ENCODE measurements at regions not wholly inside any gene's neighbourhood (a gene's known extent, or its start where the extent isn't known, plus 50 kb on each side); places are given as distances from the start of the nearest gene placed in this dataset.
"Not testable (repeated sequence)": the region's sequence is repeated elsewhere in the genome, so short reads cannot be mapped to it uniquely, and the experiment has no call there.

DNA sequence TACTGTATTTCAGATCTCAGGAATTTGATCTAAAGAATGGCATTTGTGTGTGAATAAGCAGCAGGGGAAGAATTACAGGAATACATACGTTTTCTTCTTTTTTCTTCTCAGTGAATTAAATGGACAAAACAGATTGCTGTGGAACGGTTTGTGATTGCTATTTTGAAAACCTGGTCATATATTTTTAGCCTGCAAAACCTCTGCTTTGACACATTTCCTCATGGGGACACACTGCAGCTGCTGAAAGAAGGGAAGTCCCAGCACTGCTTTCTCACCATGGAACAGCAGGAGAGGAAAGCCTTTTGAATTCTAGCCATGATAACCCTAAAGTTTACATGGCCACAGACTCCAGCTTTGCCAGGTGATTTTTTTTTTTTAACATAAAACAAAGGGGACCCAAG, 315.0 kb downstream of the OXSM start:
- Mint-ChIP-seq H3K36me3 (no peaks in the 10 kb centered on the region), H3K4me1 (no peaks in the 10 kb centered on the region), H3K4me3 (no peak overlapping the region), H3K9me3 (peaks cover 2% of the 10 kb centered on the region), H3K27me3 (no peaks in the 10 kb centered on the region), H3K27ac (no peak overlapping the region)
- DNase-seq (no peak), ATAC-seq (ENCODE audit: low read depth) (no peak)
- POLR2A ChIA-PET, result no interaction called here

DNA sequence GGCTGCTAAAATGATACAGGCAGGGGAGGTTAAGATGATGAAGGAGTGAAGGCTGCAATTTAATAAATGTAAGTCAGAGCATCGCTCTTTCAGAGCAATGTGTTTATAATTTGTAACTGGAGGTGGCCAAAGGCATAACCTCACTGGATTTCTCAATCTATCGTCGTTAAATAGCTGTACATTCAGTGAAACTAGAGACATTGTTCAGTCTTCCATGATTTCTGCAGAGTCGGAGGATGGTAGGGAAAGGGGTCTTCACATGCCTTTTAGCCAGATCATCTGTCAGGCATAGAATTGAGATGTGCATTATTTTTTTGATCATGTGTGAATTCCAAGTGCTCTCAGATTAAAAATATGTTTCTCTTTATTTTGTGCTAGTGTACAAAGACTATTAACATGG, 315.4 kb downstream of the OXSM start:
- POLR2A ChIA-PET, result no interaction called here
- Mint-ChIP-seq H3K36me3 (no peaks in the 10 kb centered on the region), H3K27me3 (no peaks in the 10 kb centered on the region), H3K27ac (no peak overlapping the region), H3K4me3 (no peak overlapping the region), H3K9me3 (peaks cover 2% of the 10 kb centered on the region), H3K4me1 (no peaks in the 10 kb centered on the region)
- ATAC-seq (ENCODE audit: low read depth) (no peak), DNase-seq (no peak)

DNA sequence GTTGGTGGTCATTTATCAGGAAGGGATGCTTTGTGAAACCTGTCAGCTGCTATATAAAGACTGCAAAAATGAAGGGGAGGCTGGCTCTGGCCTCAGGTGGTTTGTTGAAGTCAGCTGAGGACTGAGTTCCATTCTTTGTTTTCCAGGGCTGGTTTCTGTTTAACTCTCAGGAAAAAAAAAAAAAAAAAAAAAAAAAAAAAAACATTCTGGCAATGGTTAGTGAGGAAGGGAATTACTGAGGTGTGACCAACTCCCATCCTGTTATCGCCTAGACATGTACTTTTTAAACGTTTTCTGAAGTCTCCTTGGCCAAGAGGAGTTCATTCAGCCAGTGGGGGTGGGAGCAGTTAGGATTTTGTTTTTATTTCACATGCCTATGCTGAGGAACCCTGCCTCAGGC, 316.3 kb downstream of the OXSM start:
- POLR2A ChIA-PET, result no interaction called here
- Mint-ChIP-seq H3K4me1 (no peaks in the 10 kb centered on the region), H3K9me3 (peaks cover 2% of the 10 kb centered on the region), H3K27ac (no peak overlapping the region), H3K36me3 (no peaks in the 10 kb centered on the region), H3K27me3 (no peaks in the 10 kb centered on the region), H3K4me3 (no peak overlapping the region)
- ATAC-seq (ENCODE audit: low read depth) (no peak), DNase-seq (no peak)

DNA sequence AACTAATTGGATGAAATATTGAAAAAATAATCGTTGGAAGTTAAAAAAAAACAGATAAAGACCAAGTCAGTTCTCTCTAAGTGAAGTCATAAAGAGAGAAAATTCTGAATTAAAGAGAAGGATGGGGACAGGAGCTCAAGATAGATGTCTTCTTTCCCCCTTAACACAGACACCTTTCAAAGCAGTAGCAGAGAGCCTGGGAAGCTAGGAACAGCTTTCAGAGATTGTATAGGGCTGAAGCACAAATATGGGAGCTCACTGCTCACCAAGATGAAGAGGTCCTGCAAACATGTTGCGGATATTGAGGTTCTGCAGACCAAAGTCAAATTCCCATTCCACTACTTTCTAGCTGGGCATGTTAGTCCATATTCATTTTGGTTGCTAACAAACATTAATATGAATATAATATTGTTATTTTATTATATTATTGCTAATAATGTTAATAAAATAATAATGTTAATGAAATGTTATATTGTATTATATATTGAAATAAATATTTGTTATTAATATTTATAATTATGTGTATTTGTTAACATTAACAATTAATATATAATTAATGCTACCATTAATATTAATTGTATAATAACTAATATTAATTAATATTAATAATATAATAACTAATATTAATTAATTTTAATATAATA, 319.1 kb downstream of the OXSM start:
- ATAC-seq (ENCODE audit: low read depth), result no peak
- H3K36me3 Mint-ChIP-seq, result no peaks in the 10 kb centered on the region
- H3K9me3 Mint-ChIP-seq, result peaks cover 2% of the 10 kb centered on the region
- no peaks in the 10 kb centered on the region for H3K4me1 Mint-ChIP-seq
- DNase-seq, result no peak
- no peak overlapping the region for H3K27ac Mint-ChIP-seq
- no peaks in the 10 kb centered on the region for H3K27me3 Mint-ChIP-seq
- H3K4me3 Mint-ChIP-seq, result no peak overlapping the region
- POLR2A ChIA-PET, result no interaction called here

DNA sequence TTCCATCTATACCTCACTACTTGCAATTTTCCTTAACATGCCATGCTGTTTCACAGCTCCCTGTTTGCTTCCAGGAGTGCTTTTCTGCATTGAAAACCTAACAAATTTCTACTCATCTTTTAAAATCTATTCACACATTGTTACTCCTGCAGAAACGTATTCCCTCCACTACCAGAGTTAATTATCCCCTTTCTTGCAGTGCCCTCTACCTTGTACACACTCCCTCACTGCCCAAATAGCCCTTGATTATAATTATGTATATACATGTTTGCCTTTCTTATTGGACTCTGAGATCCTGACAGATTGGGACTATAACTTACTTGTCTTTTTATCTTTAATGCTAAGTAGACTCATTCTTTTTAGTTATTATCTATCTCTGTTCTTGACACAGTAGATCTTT, 325.0 kb downstream of the OXSM start:
- POLR2A ChIA-PET, result no interaction called here
- Mint-ChIP-seq H3K4me3 (no peak overlapping the region), H3K27ac (no peak overlapping the region), H3K27me3 (no peaks in the 10 kb centered on the region), H3K4me1 (no peaks in the 10 kb centered on the region), H3K36me3 (no peaks in the 10 kb centered on the region), H3K9me3 (no peaks in the 10 kb centered on the region)
- ATAC-seq (ENCODE audit: low read depth), result no peak
- DNase-seq, result no peak

DNA sequence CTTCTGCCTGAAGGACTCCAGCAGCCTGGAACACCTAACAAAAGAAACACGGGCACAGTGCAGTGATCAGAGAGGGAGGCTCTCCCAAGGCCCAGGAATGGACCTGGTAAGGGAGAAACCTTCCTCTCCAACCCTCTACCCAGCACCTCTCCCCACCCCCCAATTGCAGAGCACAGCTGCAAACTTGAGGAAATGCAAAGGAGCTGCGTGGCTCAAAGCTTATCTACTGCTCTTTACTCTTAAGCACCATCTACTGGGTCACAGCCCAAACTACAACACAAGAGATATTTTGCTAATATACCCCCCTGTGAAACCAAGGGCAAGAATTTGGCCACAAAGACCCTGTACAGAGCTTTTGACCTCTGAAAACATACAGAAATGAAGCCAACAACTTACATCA, 328.3 kb downstream of the OXSM start:
- no peaks in the 10 kb centered on the region for H3K9me3 Mint-ChIP-seq
- H3K27me3 Mint-ChIP-seq, result no peaks in the 10 kb centered on the region
- DNase-seq (no peak), ATAC-seq (ENCODE audit: low read depth) (no peak)
- no peaks in the 10 kb centered on the region for H3K4me1 Mint-ChIP-seq
- no peak overlapping the region for H3K4me3 Mint-ChIP-seq
- POLR2A ChIA-PET, result no interaction called here
- no peak overlapping the region for H3K27ac Mint-ChIP-seq
- no peaks in the 10 kb centered on the region for H3K36me3 Mint-ChIP-seq

DNA sequence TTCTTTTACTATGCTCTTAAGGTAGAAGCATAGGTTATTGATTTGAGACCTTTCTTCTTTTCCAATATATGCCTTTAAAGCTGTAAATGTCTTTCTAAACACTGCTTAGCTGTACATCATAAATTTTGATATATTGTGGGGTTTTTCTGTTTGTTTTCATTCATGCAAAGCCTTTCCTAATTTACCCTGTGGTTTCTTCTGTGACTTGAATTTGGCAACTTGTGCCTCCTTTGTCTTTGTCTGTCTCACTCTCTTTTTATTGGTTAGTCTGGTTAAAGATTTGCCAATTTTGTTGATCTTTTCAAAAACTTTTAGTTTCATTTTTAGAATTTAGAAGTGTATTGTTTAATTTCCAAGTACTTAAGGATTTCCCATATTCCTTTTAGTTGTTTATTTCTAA, 343.1 kb downstream of the OXSM start:
- POLR2A ChIA-PET, result no interaction called here

DNA sequence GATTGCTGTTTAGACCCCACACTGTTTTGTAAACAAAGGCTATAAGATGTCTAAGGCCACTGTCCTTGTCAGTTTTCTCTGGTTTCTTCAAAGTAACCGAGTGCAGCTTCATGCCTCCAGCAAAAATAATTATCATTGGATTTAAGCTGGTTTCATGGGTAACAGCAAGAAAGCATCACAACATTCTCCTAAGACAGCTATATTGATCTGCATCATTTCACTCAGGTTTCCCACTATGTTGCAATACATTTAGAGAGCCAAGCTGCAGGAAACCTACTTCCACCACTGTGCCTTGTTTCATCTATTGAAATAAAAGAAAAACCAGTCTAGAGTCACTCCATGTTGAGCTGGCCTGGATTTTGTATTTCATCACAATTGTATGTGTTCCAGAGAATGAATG, 351.4 kb downstream of the OXSM start:
- Mint-ChIP-seq H3K9me3 (peaks cover 10% of the 10 kb centered on the region), H3K36me3 (no peaks in the 10 kb centered on the region), H3K27me3 (no peaks in the 10 kb centered on the region), H3K4me3 (no peak overlapping the region), H3K4me1 (no peaks in the 10 kb centered on the region), H3K27ac (no peak overlapping the region)
- POLR2A ChIA-PET, result no interaction called here
- ATAC-seq (ENCODE audit: low read depth) (no peak), DNase-seq (no peak)

More for the DNA sequence above, 343.1 kb downstream of the OXSM start:
- Mint-ChIP-seq H3K27me3 (no peaks in the 10 kb centered on the region), H3K36me3 (no peaks in the 10 kb centered on the region), H3K27ac (no peak overlapping the region), H3K9me3 (peaks cover 4% of the 10 kb centered on the region), H3K4me3 (no peak overlapping the region), H3K4me1 (no peaks in the 10 kb centered on the region)
- no peak for DNase-seq
- no peak for ATAC-seq (ENCODE audit: low read depth)

DNA sequence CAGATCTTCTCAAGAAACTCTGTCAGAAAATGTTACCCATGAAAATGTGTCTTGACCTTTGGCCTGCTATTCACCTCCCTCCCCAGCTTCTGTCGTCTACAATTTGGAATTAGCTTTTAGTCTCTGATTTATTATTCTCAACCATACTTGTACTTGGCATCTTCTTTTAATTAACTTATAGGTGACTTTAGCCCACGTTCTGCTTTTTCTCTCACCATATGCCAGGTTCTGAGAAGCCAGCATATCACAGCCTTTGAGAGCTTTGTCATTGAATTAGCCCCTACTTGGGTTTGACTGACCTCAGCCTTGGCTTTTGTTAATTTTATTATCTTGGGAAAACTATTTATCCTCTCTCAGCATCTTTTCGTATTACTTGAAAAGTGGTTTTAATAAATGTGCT, 355.9 kb downstream of the OXSM start:
- POLR2A ChIA-PET, result no interaction called here
- Mint-ChIP-seq H3K4me1 (no peaks in the 10 kb centered on the region), H3K4me3 (no peak overlapping the region), H3K36me3 (no peaks in the 10 kb centered on the region), H3K27me3 (no peaks in the 10 kb centered on the region), H3K27ac (no peak overlapping the region), H3K9me3 (peaks cover 15% of the 10 kb centered on the region)
- no peak for DNase-seq
- no peak for ATAC-seq (ENCODE audit: low read depth)

DNA sequence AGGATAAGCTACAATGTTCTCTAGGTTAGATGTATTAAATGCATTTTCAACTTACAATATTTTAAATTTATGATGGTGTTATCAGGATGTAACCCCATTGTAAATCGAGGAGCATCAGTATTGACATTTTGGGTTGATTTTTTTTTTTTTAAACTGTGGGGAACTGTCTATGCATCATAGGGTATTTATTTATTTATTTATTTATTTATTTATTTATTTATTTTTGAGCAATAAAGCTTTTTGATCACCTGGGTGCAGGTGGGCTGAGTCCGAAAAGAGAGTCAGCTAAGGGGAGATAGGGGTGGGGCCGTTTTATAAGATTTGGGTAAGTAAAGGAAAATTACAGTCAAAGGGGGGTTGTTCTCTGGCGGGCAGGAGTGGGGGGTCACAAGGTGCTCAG, 367.5 kb downstream of the OXSM start:
- H3K36me3 Mint-ChIP-seq; H3K27me3 Mint-ChIP-seq; ATAC-seq (ENCODE audit: low read depth); H3K9me3 Mint-ChIP-seq; H3K27ac Mint-ChIP-seq; DNase-seq; H3K4me3 Mint-ChIP-seq; POLR2A ChIA-PET; H3K4me1 Mint-ChIP-seq: not testable (repeated sequence)

DNA sequence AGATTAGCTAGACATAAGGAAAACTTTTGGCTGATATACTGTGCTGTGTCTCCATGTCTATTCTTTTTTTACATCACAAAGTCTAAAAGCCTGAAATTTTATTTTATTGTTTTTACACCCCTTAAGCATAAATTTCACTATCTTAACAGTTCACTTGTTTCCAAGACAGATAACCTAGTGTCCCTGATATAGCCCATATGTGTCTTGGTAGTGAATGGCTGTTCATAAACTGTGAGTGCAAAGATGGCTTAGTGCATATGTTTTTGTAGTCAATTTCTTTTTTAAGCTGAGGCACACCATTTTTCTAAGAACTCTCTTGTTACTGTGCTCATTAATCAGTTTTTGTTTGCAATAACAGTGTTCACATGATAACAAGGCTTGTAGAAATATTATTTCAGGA, 381.1 kb downstream of the OXSM start:
- no peaks in the 10 kb centered on the region for H3K27me3 Mint-ChIP-seq
- H3K9me3 Mint-ChIP-seq, result no peaks in the 10 kb centered on the region
- POLR2A ChIA-PET, result no interaction called here
- no peak overlapping the region for H3K4me3 Mint-ChIP-seq
- ATAC-seq (ENCODE audit: low read depth) (no peak), DNase-seq (no peak)
- no peaks in the 10 kb centered on the region for H3K36me3 Mint-ChIP-seq
- no peaks in the 10 kb centered on the region for H3K4me1 Mint-ChIP-seq
- H3K27ac Mint-ChIP-seq, result no peak overlapping the region

DNA sequence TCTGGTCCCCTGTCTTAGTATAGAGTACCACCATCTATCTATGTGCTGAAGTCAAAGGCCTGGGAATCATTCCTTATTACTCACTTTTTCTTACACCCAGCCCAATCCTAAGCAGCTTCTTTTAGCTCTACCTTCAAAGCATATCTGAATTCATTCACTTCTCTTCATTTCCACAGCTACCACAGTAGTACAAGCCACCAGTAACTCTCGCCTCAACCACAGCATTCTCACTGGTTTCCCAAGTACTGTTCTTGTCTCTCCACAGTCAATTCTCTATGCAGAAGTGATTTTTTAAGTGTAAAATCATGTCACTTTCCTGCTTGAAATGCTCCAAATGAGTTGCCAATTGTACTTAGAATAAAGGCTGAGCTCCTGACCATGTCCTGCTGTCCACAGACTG, 401.7 kb downstream of the OXSM start:
- no peaks in the 10 kb centered on the region for H3K27me3 Mint-ChIP-seq
- no peak overlapping the region for H3K27ac Mint-ChIP-seq
- H3K9me3 Mint-ChIP-seq, result peaks cover 15% of the 10 kb centered on the region
- no peaks in the 10 kb centered on the region for H3K36me3 Mint-ChIP-seq
- no peak for DNase-seq
- no peaks in the 10 kb centered on the region for H3K4me1 Mint-ChIP-seq
- POLR2A ChIA-PET, result no interaction called here
- ATAC-seq (ENCODE audit: low read depth), result no peak
- H3K4me3 Mint-ChIP-seq, result no peak overlapping the region

DNA sequence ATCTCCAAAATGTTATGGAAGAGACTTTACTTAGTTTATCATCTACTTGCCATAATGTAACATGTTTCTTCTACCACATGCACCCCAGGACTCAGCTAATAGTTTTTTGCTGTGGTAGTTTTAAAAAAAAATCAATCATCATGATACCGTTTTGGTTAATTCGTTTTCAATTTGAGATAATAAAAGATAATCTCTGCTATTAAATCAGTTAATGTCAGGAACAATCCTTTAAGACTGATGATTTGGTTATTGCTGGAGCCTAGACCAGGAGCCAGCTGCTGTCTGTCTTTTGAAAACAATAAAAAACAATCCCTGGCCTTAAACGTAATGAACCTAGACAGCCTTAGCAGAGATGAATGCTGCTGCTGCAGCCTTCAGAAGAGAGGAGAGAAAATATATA, 403.7 kb downstream of the OXSM start:
- ATAC-seq (ENCODE audit: low read depth) (no peak), DNase-seq (no peak)
- POLR2A ChIA-PET, result no interaction called here
- H3K9me3 Mint-ChIP-seq, result peaks cover 9% of the 10 kb centered on the region
- no peaks in the 10 kb centered on the region for H3K4me1 Mint-ChIP-seq
- H3K27ac Mint-ChIP-seq, result no peak overlapping the region
- H3K27me3 Mint-ChIP-seq, result no peaks in the 10 kb centered on the region
- H3K4me3 Mint-ChIP-seq, result no peak overlapping the region
- H3K36me3 Mint-ChIP-seq, result no peaks in the 10 kb centered on the region

DNA sequence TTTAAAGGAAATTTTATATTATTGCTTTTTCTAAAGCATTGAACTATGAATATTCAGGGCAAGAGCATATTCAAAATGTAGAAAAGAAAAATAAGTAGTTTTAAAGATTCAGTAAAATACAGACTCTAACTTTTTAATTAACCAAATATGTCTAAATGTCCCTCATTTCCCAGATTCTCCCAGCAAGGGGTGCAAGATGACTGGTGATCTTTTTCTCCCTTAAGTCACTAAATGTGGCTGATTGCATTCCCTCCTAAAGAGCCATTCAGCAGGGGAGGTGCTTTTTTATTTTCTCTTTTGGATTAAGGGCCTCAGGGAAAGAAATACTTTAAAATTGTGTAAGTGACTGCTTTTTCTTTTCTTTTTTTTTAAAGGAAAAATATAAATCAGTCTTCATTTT, 406.9 kb downstream of the OXSM start:
- Mint-ChIP-seq H3K36me3 (no peaks in the 10 kb centered on the region), H3K9me3 (no peaks in the 10 kb centered on the region), H3K27ac (no peak overlapping the region), H3K4me3 (no peak overlapping the region), H3K4me1 (no peaks in the 10 kb centered on the region), H3K27me3 (no peaks in the 10 kb centered on the region)
- POLR2A ChIA-PET, result no interaction called here
- DNase-seq (no peak), ATAC-seq (ENCODE audit: low read depth) (no peak)

DNA sequence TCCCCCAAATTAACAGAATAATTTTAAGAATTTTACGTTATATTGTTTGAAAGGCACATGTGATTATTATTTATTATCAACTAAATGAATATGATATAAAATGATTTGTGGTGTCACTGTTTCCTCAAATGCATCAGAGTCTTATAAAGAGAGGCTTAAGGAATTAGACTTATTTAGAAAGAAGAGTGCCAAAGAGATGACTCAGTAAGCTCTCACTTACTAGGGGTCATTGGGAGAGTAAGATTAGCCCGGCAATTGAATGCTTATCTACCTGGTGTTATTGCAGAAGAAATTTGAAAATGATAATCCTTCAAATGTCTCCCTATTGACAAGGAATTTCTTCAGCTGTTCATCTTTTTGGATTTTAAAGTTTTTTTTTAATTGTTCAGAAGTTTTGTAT, 408.7 kb downstream of the OXSM start:
- POLR2A ChIA-PET, result no interaction called here
- ATAC-seq (ENCODE audit: low read depth) (no peak), DNase-seq (no peak)
- H3K27me3 Mint-ChIP-seq, result no peaks in the 10 kb centered on the region
- no peaks in the 10 kb centered on the region for H3K9me3 Mint-ChIP-seq
- no peak overlapping the region for H3K4me3 Mint-ChIP-seq
- H3K27ac Mint-ChIP-seq, result no peak overlapping the region
- H3K4me1 Mint-ChIP-seq, result no peaks in the 10 kb centered on the region
- no peaks in the 10 kb centered on the region for H3K36me3 Mint-ChIP-seq

Measured in activated naive CD8-positive, alpha-beta T cell treated with anti-CD3 and anti-CD28 coated beads, Interleukin-2, amount 10 ng/mL, durations not matched to agents 7 days and 5 days (primary cell).